Endothelial cell of umbilical vein (primary cell): ENCODE measurements at regions not wholly inside any gene's neighbourhood (a gene's known extent, or its start where the extent isn't known, plus 50 kb on each side); places are given as distances from the start of the nearest gene placed in this dataset.

Experiments used
- MYC ChIP-seq: IDR thresholded peaks from one replicate; pipeline ENCODE4 v1.6.1; 2011; ENCODE audit warnings: mild to moderate bottlenecking, low read depth, low read length
- POLR2A ChIP-seq: IDR thresholded peaks from 2 replicates; pipeline ENCODE4 v1.6.1; 2012; ENCODE audit warnings: low read depth, mild to moderate bottlenecking, control low read depth, low read length

- no peak for TF ChIP-seq POLR2A
- no peak for TF ChIP-seq MYC
Observed at GRCh38 chr22:23388517-23388890, 191.6 kb downstream of the IGLL1 start.
